Fibroblast of peridontal ligament (primary cell): ENCODE measurements at regions not wholly inside any gene's neighbourhood (a gene's known extent, or its start where the extent isn't known, plus 50 kb on each side); places are given as distances from the start of the nearest gene placed in this dataset.
"Not testable (repeated sequence)": the region's sequence is repeated elsewhere in the genome, so short reads cannot be mapped to it uniquely, and the experiment has no call there.

Experiments used
- DNase-seq: peaks from one replicate; pipeline ENCODE4 v3.0.0-alpha.2; 2010; ENCODE audit errors: extremely low read depth

DNA sequence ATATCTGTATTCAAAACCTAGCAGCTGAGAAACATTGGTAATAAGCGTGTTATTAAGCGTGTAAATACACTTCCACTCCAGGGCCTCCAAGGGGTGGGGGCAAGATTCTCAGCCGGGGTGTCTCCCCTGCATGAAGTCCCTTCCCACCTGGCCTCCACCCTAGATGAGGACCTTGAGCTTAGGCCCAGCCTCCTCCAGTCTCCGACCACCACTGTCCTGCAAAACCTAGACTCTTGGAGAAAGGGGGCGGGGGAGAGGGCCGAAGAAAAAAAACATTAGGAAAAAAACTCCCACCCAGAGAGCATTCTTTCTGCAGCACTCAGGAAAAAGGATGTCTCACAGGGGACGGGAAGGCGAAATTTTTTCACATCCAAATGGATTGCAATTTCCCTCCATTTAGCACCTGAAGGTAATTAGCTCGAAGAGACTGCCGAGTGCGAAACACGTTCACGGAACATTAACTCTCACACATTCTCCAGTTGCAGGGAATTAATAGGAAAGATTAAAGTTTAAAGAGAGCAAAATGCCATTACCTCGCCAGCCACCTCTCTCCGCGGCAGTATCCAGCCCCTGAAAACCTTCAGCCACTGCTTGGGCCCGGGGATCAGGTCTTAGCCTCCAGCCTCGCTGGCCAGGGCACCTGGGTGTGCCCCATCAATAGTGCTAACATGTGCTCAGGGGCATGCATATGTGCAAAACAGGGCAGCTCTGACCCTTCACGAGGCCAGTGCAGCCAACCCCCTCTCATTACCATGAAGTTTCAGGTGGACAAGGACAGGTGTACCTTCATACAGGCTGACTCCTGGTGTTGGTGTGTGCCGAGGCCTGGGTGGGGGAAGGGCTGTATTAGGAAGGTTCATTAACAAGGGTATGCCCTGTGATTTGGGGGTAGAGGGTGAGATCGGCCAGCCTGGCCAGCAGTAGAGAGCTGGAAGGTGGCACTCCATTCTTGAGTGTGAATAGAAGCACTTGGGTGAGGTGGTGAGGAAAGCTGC lies 77.2 kb downstream of the HIF1AN start:
- DNase-seq = no peak

DNA sequence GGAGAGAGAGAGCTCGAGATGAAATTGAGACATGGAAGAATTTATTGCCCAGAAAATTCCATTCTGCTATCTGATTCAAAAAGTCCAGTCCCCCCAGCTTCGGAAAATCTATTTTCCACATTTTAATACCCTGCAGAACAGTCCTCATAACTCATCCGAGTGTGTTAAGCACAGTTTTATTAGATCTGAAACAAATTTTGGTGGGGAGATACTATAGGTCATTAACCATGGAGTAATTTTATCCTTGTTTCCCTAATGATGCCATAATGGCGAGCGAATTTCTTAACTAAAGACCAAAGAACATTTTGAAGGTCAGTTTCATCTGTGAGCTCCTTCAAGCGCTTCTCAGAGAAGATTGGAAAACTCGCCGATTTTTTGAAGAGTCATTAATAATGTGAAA lies 78.1 kb downstream of the HIF1AN start:
- DNase-seq = no peak

DNA sequence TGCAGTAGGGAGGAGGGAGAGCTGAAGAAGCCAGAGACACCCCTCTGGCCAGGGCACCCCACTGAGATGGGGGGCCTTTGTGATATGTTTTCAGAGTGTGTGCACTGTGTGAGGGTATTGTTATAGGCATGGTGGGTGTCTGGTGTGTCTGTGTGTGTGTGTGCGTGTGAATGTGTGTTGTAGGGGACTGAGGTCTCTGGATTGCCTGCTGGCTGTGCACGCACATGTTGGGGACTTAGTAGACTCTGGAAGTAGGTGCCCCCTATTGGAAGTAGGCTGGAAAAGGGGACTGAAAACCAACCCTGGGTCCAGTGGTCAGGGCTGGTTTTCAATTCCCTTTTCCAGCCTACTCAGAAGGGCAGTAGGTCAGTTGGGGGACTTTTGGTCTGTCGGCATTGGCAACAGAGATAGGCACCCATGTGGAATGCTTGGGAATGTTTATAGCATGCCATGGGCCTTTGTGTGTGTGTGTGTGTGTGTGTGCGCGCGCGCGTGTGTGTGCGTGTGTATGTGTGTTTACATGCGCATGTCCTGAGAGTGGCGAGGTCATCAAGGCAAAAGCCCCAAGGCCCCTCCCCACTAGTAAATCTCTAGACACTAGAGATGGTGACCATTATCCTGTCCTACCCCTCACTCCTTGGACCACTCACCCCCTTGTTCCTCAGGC lies 78.8 kb downstream of the HIF1AN start:
- DNase-seq = no peak

DNA sequence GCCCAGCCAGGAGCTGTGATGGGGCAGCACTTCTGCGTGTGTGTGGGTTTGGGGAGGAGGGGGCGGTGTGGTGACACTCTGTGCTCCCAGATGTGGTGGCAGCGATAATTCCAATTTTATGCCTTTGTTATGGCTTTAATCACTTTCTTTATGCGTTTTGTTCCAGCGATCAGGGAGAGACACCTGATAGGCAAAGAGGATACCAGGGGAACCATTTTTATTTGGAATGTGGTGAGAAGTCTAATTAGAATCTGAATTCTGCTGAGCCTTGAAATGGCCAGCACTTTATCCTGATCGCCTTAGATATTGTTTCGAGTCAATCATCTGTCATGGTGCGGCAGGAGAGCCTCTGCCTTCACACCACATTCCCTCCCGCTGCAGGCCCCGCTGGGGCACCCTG lies 79.5 kb downstream of the HIF1AN start:
- DNase-seq = no peak

DNA sequence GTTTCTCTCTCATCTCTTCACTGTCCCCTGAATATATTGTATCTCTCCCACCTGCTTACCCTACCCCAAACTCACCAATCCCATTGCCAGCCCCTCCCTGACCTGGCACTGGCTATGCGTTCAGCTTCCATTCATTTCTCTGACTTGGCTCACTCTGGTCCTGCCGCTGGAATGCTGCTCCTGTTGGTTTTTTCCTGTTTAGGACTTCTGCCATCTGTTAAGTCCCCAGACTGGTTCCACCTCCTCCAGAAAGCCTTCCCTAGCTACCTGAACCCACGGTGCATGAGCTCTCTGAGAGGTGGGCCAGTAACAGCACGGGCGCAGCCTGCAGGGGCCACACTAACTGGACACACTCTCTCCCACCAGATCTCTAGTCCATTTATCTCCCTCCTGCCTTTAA lies 80.2 kb downstream of the HIF1AN start:
- DNase-seq = no peak

DNA sequence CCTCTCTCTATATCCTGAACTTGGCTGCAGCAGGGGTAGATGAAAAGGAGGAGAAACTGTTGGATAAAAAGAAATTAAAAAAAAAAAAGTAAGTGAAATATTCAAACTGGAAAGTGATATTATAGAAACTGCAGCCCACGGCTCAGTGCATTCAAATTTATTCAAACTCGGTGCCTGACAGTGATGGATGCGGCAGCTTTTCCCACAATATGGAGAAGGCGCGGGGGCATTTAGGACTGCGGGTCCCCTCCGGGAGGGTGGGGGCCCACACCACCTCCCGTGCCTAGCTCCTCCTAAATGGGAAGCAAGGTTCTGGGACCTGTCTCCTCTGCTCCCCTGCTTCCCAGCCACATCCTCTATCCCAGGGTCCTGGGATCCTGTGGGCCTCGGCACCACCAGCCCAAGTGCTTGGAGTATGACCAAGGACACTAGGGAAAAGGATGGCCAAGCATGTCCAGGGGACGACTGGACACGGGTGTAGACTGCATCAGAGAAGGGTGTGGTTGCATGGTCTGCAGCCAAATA lies 82.4 kb downstream of the HIF1AN start:
- DNase-seq = no peak

DNA sequence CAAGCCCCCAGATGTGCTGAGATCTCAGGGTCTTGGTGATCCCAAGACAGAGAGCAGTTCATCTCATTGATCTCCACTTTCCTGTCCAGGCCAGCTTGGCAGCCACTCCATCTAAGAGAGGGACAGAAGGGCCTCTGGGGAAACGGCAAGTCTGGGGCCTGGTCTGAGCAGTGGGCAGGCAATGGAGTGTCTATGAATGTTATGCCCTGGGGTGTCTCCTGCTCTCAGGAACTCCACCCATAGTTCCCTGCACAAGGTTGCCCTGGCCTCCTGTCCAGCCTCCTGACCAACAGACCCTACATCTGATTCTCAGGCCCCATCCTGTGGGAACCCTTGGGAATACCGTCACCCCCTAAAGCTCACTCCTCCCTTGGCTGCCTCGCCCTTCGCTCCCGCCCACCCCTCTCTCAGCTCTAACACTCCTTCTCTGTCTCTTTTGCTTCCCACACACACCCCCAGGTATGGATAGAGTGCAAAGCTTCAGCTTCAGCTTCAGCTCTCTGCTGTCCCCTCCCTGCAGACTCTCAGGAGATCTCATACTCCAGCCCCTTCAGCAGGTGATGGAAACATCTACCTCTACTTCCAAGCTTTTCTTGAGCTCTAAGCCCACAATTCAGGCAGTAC lies 83.0 kb downstream of the HIF1AN start:
- DNase-seq = no peak

DNA sequence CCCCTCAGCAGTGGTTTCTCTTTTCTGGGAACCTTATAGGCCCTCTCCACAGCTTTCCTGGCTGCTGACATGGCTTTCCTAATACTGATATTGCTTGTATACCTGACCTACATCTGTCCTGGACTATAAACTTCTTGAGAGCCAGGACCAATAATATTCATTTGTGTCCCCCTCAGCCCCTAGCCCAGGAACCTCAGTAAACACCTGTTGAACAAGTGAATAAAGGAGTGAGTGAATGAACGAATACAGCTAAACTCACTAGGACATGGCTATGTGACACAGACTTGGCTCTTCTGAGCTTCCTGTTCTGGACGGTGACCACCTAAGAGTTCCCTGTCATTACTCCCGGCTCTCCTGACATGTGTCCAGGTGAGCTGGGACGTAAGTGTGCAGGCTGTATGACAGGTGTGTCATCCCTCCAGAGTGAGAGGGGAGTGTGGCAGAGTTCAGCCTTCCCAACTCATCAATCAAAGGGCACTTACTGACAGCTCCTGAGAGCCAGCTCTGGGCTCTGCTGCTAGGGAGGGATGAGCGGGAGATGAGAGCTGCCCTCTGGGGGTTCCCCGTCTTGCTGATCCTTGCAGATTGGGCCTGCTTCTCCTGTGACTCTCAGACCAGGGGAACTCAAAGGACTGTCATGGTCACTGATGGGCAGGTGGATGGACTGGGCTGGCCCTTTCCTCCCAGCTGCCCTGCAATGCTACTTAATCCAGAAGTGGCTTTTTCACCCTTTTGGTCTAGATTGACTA lies 84.5 kb downstream of the HIF1AN start:
- no peak for DNase-seq

DNA sequence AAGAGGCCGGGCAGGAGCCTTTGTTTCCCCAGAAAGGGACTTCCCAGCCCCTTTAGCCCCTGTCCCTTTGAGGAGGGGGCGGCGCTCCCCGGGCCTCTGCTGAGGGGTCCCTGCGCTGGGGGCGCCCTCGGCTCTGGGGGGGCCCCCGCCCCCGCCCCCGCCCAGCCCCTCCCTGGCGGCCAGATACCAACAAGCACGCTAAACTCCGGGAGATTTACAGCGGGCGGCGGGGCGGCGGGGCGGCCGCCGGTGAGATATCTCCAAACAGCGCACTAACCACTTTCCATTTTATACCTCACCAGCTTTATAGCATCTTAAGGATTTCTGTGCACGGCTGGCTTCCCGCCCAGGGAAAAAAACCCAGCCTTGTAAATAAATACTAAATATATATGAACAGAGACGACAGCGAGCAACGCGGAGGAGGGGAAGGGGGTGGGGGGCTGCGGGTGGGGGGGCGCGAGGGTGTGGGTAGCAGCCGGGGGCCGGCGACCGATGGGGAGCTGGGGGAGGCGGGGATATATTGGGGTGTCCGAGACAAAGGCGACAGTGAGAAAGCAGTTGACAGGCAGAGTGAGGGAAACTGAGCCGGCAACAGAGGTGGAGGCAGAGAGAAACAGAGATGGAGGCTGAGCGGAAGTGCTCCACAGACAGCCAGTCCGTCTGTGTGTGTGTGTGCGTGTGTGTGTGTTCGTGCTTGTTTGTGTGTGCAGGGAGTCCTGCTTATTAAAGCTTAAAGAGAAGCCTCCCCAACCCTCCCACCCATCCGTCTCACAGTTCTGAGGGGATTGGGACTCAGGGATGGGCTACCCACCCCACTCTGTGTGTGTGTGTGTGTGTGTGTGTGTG lies 85.8 kb downstream of the HIF1AN start:
- no peak for DNase-seq

DNA sequence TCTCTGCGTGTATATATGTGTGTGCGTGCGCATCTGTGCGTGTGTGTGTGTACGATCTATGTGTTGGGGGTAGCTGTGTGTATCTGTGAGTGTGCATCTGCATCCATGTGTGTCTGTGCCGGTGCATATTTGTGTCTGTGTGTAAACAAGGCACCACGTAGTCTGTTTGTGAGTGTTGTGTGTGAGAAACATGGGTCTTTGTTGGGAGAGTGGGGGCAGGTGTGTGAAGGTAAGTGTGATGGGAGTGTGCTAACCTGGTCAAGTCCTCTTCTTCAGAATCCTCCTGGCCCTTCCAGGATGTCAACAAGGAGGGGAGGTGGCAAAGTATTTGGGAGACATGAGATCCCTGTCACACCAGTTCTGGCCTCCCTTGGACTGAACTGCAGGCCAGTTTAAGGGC lies 87.2 kb downstream of the HIF1AN start:
- DNase-seq = no peak

DNA sequence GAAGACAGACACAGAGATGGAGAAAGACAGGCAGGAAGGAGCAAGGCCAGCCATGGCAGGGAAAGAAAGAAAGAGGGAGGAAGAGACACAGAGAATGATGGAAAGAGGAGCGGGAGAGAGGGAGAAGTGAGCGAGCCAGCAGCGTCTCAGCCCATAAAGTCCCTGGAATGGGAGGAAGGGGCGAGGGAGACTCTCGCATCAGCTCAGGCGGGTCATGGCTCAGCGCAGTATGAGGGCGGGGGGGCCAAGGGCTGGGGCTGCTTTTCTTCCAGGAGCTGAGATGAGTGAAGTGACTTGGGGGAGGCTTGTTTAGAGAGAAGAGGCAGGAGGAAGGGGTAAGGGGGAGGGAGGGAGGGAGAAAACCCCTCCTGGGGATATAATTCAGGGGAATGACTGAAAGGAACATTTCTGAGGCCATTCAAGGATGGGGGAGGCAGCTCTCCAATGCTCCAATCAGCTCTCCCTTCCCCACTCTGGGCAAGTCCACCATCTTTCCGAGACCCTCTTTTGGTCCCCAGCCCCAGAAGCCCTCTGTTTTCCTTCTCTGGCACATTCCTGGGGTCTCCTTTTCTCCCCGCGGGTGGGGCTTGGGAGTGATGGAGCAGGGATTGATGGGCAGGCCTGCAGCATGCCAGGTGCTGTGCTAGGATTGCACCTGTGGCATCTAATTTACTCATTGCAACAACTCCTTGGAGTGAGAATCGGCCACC lies 87.9 kb downstream of the HIF1AN start:
- DNase-seq = no peak

DNA sequence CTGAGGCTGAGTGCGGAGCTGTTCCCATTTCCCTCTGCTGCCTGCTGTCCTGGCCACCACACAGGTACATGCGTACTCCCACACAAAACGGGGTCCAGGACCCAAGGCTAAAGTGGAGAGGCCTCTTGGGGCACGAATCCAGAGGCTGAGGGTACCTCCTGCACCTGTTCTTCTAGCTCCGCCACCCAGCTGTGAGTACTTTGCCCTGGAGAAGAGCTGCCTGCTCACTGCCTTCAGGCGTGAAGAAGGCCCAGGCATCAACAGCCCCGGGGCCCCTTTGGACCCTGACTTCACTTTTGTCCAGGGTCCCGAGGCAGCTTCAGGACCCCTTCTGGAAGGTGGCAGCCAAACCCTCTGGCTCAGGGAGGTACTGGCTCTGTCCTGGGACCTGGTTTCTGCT lies 88.6 kb downstream of the HIF1AN start:
- DNase-seq = no peak

DNA sequence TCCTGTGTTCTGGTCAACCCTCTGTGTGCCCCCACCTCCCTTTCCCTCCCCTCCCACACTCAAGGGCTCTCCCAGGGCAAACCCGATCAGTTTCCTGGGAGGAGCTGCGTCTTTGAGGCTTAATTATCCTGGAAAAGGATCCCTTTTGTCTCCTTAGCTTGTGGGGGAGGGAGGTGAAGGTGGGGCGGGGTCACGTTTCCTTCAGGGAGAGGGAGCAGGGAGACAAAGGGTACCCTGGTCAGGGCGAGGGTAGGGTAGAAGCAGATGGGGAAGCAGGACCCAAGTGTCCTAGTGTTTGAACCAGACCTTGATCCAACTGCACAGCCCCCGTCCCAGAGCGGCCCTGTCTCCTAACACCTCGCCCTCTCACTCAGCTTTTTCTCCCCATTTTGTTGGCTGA lies 90.1 kb downstream of the HIF1AN start:
- DNase-seq = no peak

DNA sequence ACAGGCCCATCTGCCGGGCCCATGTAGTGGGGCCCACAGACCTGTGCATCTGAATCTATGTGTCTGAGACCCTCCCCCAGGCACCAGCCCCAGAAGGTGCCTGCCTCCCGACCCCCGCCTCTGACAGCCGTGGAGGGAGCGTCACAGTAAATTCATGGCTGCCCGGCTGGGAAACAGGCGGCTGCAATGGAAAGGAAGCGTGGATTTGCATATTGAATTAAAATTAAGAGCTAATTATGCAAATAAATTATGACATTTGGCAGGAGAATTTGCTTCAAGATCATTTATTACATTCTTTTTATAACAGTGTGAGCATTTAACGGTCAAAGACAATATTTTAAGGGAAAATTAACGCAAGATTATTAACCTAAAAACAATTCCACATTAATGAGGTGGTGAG lies 92.3 kb downstream of the HIF1AN start:
- DNase-seq = no peak

DNA sequence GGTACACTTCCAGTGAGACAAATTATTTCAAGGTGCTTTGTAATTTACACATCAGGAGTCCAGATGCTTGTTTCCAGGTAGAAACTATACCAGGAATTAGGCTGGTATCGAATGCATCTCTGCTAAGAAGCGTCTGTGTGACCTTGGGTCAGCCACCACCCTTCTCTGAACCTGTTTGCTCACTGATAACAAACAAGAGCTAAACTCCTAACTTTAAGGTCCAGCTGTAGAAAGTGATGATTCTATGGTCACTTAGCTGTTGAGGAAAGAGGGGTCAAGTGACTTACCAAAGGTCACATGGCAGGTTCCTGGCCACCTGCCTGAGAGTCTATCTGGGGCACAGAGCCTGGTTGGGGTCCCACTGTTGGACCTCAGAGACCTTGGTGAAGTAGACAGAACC lies 95.4 kb downstream of the HIF1AN start:
- DNase-seq = no peak

DNA sequence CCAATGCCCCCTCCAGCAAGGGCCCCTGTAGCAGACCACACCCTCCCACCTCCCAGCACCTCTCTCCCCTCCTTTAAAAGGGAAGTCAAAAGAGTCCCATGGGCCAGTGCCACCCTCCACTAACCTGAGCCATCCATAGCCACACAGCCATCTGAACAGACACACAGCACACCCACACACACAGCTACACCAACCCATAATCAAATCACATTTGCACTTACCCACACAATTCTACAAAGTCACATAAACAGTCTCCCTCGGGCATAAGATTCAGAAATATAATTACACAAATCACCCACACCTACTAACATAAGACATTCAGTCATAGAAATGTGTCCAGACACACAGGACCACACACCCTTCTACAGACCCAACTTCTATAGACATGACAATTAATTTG lies 96.3 kb downstream of the HIF1AN start:
- DNase-seq = no peak

DNA sequence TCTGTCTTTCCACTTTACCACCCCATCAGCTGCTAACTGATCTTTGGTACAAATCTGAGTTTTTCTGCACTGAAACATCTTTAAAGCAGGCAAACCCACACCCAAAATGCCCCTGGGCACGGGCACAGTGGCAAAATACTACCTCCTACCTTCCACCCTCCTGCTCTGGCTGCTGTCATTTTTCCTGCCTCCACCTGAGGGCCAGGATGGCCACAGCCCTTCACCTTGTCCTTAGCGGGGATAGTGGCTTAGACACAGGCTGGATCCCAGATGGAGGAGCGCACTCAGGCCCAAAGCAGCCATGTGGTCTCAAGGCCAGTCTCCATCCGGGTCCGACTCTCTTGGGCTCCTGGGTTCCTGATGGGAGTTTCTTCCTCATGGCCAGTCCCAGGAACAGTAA lies 98.3 kb downstream of the HIF1AN start:
- DNase-seq = no peak

DNA sequence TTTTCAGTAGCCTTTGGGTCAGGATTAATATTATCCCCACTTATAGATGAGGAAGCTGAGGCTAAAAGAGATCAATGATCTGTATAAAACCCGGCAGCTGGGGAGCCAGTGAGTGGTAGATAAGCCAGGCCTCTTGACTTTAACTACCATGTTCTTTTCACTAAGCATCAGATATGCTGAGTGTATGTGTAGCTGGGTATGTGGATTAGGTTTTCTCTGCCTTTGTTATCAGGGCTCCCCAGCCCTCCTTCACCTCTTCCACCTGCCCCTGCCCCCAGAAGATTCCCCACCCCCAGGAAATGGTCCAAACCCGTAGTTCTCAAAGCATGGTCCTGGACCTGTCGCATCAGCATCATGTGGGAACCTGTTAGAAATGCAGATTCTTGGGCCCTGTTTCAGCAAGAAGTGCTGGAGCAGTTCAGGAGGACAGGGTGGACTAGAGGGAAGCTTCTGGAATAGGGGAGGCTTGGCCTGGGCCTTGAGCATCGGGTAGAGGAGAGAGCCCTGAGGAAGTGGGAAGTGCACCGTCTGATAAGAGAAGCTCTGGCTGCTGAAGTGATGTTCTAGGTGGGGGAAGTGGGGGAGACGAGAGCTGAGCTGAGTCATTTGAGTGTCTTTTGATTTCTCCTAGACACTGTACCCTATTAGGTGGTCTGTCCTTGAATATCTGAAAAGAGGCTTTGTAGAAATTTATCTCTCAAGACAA lies 101.3 kb downstream of the HIF1AN start:
- DNase-seq = no peak

DNA sequence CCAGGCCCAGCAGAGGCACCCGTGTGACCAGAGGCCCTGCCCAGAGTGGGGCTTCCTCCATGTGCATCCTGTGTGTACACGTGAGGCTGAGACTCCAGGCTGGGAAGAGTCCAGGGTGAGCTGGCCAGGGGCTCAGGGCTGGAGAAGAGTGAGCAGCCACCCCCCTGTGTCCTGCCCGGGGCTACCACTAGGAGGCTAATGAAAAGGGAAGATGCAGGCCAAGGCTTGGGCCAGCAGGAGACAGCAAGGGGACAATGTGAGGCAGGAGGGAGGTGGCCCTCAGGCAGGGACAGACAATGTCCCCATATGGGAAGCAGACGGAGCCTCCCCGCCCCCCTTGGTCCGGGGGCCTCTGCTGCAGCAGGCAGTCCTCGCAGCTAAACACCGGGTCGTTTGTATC lies 102.0 kb downstream of the HIF1AN start:
- no peak for DNase-seq

DNA sequence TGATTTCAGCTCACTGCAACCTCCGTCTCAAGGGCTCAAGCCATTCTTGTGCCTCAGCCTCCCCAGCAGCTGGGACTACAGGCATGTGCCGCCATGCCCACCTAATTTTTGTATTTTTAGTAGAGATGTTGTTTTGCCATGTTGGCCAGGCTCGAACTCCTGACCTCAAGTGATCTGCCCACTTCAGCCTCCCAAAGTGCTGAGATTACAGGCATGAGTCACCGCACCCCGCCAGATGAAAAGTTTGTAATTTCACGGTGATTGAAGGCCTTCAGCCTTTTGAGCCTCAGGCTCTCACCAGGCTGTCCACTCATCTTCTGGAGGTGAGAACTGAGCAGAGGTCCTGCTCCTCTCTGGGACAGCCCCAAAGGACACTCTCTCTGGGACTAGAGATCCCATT lies 103.2 kb downstream of the HIF1AN start:
- not testable (repeated sequence) for DNase-seq
